Activated B cell treated with CpG ODN at 0.5 μM for 24 hours (primary cell): ENCODE measurements at regions not wholly inside any gene's neighbourhood (a gene's known extent, or its start where the extent isn't known, plus 50 kb on each side); places are given as distances from the start of the nearest gene placed in this dataset.

ENCODE experiments used
- ATAC-seq: fragments of 200-7000 bp; cut with Tn5 transposase; one replicate; pipeline ENCODE4 v1.10.0; 2021; ENCODE audit warnings: low read depth, mild to moderate bottlenecking, moderate library complexity
- CTCF ChIA-PET: fragments of 350-600 bp; sonication (Branson Sonifier 250); formaldehyde crosslinking; loops from one replicate; lab custom pipeline; 2021; ENCODE audit warnings: antibody characterized with exemption; lab: Charles Lee
- POLR2A ChIA-PET: fragments of 350-600 bp; sonication (Branson Sonifier 250); formaldehyde crosslinking; loops from one replicate; lab custom pipeline; 2021; ENCODE audit warnings: antibody characterized with exemption; lab: Charles Lee
- DNase-seq: peaks from one replicate; pipeline ENCODE4 v3.0.0; 2022
- H3K27ac Mint-ChIP-seq: one replicate; pipeline ENCODE4 v1.8.0; 2020; ENCODE audit warnings: mixed read lengths
- H3K27me3 Mint-ChIP-seq: one replicate; pipeline ENCODE4 v1.8.0; 2021; ENCODE audit warnings: mixed read lengths
- H3K36me3 Mint-ChIP-seq: one replicate; pipeline ENCODE4 v1.8.0; 2021; ENCODE audit warnings: low read depth, mixed read lengths
- H3K4me1 Mint-ChIP-seq: one replicate; pipeline ENCODE4 v1.8.0; 2021; ENCODE audit warnings: mixed read lengths
- H3K4me3 Mint-ChIP-seq: one replicate; pipeline ENCODE4 v1.8.0; 2020; ENCODE audit warnings: mild to moderate bottlenecking, mixed read lengths
- H3K9me3 Mint-ChIP-seq: one replicate; pipeline ENCODE4 v1.8.0; 2020; ENCODE audit warnings: mixed read lengths
- intact Hi-C: fragments of 100-400 bp; cut with micrococcal nuclease; formaldehyde crosslinking; loops from one replicate; pipeline ENCODE4 v1.15.1; 2024
- TF ChIP-seq, protein P1 (sequence below): fragments of 200-600 bp; IDR thresholded peaks from one replicate; pipeline ENCODE4 v1.8.0; 2022; ENCODE audit warnings: antibody characterized with exemption, mild to moderate bottlenecking

DNA sequence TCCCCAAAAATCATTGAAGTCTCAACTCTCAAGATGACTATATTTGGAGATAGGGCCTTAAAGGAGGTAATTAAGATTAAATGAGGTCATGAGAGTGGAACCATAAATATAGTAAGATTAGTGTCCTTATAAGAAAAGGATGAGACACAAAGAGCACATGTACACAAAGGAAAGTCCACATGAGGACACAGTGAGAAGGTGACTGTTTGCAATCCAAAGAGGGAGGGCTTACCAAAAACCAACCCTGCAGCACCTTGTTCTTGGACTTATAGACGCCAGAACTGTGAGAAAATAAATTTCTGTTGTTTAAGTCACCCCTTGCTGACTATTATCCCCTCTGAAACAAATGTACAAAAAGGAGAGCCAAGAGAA, 150.4 kb upstream of the SMLR1 start:
- CTCF ChIA-PET: no interaction called here
- Mint-ChIP-seq H3K27me3 (no peaks in the 10 kb centered on the region), H3K36me3 (no peaks in the 10 kb centered on the region), H3K4me3 (no peak overlapping the region), H3K4me1 (no peaks in the 10 kb centered on the region), H3K9me3 (peaks cover 9% of the 10 kb centered on the region), H3K27ac (no peak overlapping the region)
- ATAC-seq (no peak), DNase-seq (no peak)
- TF ChIP-seq, protein P1, sequence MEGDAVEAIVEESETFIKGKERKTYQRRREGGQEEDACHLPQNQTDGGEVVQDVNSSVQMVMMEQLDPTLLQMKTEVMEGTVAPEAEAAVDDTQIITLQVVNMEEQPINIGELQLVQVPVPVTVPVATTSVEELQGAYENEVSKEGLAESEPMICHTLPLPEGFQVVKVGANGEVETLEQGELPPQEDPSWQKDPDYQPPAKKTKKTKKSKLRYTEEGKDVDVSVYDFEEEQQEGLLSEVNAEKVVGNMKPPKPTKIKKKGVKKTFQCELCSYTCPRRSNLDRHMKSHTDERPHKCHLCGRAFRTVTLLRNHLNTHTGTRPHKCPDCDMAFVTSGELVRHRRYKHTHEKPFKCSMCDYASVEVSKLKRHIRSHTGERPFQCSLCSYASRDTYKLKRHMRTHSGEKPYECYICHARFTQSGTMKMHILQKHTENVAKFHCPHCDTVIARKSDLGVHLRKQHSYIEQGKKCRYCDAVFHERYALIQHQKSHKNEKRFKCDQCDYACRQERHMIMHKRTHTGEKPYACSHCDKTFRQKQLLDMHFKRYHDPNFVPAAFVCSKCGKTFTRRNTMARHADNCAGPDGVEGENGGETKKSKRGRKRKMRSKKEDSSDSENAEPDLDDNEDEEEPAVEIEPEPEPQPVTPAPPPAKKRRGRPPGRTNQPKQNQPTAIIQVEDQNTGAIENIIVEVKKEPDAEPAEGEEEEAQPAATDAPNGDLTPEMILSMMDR: no peak
- POLR2A ChIA-PET: no interaction called here
- intact Hi-C loops: no loop called here

DNA sequence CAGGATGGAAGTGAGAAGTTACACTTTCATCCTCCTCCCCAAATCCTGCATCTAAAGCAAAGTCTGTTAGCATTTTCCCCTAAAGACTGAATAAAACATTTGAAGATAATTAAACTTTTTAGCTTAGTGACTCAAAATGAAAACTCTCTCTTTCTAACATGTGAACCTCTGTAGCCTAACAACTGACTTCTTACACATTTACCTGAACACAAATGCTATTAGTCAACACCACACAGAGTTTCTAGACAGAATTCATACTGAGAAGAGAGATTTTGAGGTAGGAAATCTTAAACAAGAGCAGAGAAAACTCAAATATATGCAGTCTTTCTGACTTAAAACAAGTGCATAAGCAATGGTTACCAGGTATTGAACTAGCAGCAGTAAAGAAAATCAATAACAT, 149.9 kb upstream of the SMLR1 start:
- H3K4me1 Mint-ChIP-seq: no peaks in the 10 kb centered on the region
- no peak overlapping the region for H3K27ac Mint-ChIP-seq
- TF ChIP-seq, protein P1: no peak
- no peak for ATAC-seq
- no peak overlapping the region for H3K4me3 Mint-ChIP-seq
- intact Hi-C loops: no loop called here
- POLR2A ChIA-PET: no interaction called here
- CTCF ChIA-PET: no interaction called here
- no peak for DNase-seq
- H3K36me3 Mint-ChIP-seq: no peaks in the 10 kb centered on the region
- no peaks in the 10 kb centered on the region for H3K27me3 Mint-ChIP-seq
- H3K9me3 Mint-ChIP-seq: peaks cover 9% of the 10 kb centered on the region

DNA sequence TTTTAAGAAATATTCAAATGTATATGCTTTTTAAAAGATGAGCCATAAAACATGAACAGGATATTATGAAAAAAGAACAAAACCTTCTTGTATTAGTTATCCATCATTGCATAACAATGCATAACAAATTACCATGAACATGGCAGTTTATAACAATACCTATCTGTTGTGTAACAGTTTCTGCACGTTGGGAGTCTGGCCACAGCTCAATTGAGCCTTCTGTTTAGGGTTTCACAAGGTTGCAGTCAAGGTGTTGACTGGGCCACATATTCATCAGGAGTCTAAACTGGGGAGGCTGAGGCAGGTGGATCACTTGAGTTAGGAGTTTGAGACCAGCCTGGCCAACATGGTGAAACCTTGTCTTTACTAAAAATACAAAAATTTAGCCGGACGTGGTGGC, 149.4 kb upstream of the SMLR1 start:
- H3K27ac Mint-ChIP-seq: no peak overlapping the region
- TF ChIP-seq, protein P1: no peak
- H3K9me3 Mint-ChIP-seq: peaks cover 9% of the 10 kb centered on the region
- H3K27me3 Mint-ChIP-seq: no peaks in the 10 kb centered on the region
- CTCF ChIA-PET: no interaction called here
- no peak for ATAC-seq
- intact Hi-C loops: no loop called here
- POLR2A ChIA-PET: no interaction called here
- H3K4me1 Mint-ChIP-seq: no peaks in the 10 kb centered on the region
- DNase-seq: no peak
- H3K4me3 Mint-ChIP-seq: no peak overlapping the region
- no peaks in the 10 kb centered on the region for H3K36me3 Mint-ChIP-seq

DNA sequence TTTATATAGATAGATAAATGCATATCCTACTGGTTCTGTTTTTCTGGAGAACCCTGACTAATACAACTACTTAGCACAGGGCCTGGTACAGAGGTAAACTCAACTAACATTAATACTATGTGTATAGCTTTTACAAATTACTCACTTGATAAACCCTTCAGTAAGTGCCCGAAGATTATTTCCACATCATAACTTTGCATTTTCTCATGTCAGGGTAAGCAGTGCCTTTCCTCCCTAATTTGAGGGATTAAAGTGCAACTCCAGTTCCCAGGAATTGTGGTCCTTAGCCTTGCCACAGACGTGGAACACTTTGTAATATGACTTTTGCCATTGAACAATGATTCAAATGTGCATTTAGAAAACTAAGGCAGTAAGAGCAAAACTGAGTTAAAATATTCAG, 147.5 kb upstream of the SMLR1 start:
- ATAC-seq: no peak
- ChIA-PET POLR2A (no interaction called here), CTCF (no interaction called here)
- intact Hi-C loops: no loop called here
- Mint-ChIP-seq H3K27ac (no peak overlapping the region), H3K9me3 (peaks cover 9% of the 10 kb centered on the region), H3K4me1 (no peaks in the 10 kb centered on the region), H3K27me3 (no peaks in the 10 kb centered on the region), H3K4me3 (no peak overlapping the region), H3K36me3 (no peaks in the 10 kb centered on the region)
- DNase-seq: no peak
- TF ChIP-seq, protein P1: no peak

DNA sequence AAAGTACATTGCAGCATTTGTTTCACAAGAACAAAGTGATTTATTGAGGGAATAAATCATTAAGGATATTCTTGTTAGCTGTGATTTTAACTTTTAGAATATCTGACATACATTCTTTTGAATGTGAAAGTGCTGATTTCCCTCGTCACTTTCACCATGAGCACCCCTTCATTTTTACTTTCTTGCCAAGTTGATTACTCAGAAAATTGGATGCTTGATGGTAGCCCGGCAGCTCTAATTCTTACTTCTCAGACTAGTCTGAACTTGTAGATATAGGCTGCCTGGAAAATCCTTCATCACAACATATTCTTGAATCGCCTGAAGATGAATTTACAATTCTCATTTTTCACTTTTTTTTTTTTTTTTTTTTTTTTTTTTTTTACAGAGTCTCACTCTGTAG, 147.1 kb upstream of the SMLR1 start:
- H3K27ac Mint-ChIP-seq: no peak overlapping the region
- H3K4me3 Mint-ChIP-seq: no peak overlapping the region
- intact Hi-C loops: no loop called here
- H3K4me1 Mint-ChIP-seq: no peaks in the 10 kb centered on the region
- H3K36me3 Mint-ChIP-seq: no peaks in the 10 kb centered on the region
- ChIA-PET POLR2A (no interaction called here), CTCF (no interaction called here)
- no peak for DNase-seq
- ATAC-seq: no peak
- TF ChIP-seq, protein P1: no peak
- H3K27me3 Mint-ChIP-seq: no peaks in the 10 kb centered on the region
- peaks cover 9% of the 10 kb centered on the region for H3K9me3 Mint-ChIP-seq
